Stimulated activated naive CD8-positive, alpha-beta T cell treated with anti-CD3 and anti-CD28 coated beads, Interleukin-15, Interleukin-2, amounts not matched to agents 100 ng/mL and 50 ng/mL, for 24 hours (primary cell): ENCODE measurements at regions not wholly inside any gene's neighbourhood (a gene's known extent, or its start where the extent isn't known, plus 50 kb on each side); places are given as distances from the start of the nearest gene placed in this dataset.

Experiments
- H3K27ac Mint-ChIP-seq: one replicate; pipeline ENCODE4 v1.8.0; 2021; ENCODE audit warnings: mild to moderate bottlenecking, mixed read lengths
- H3K27me3 Mint-ChIP-seq: one replicate; pipeline ENCODE4 v1.8.0; 2021; ENCODE audit warnings: mixed read lengths
- H3K36me3 Mint-ChIP-seq: one replicate; pipeline ENCODE4 v1.8.0; 2021; ENCODE audit warnings: low read depth, mixed read lengths
- H3K4me1 Mint-ChIP-seq: one replicate; pipeline ENCODE4 v1.8.0; 2021; ENCODE audit warnings: low read depth, mixed read lengths
- H3K4me3 Mint-ChIP-seq: one replicate; pipeline ENCODE4 v1.8.0; 2021; ENCODE audit warnings: mild to moderate bottlenecking, mixed read lengths
- H3K9me3 Mint-ChIP-seq: one replicate; pipeline ENCODE4 v1.8.0; 2021; ENCODE audit warnings: mixed read lengths

DNA sequence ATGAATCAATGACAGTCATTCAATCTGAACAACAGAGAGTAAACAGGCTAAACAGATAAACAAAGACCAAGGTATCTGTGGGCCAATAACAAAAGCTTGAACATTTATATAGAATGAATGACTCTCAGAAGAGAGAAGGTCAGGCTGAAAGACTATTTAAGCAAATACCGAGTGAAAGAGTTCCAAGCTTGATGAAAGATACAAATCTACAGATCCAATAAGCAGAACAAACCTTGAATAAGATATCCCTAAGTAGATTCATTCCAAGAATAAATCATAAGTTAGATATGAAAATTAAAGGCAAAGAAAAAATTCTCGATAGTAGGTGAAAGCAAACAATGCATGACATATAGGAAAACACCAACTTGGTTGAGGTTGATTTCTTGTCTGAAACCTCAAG is 376.4 kb upstream of the IGFBP3 start:
- Mint-ChIP-seq H3K36me3 (no peaks in the 10 kb centered on the region), H3K4me1 (no peaks in the 10 kb centered on the region), H3K27ac (no peak overlapping the region), H3K27me3 (no peaks in the 10 kb centered on the region), H3K4me3 (no peak overlapping the region), H3K9me3 (no peaks in the 10 kb centered on the region)

DNA sequence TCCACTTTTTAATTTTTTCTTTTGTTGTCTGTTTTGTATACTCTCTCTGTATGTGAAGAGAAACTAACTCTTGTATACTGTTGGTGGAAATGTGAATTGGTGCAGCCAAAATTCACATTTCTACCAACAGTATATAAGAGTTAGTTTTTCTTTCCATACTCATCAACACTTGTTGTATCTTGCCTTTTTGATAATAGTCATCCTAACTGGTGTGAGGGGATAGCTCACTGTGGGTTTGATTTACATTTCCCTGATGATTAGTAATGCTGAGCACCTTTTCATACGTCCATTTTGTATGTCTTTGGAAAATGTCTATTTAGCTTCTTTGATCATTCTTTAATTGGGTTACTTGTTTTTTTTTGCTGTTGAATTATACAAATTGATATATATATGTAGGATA is 375.5 kb upstream of the IGFBP3 start:
- Mint-ChIP-seq H3K27ac (no peak overlapping the region), H3K4me3 (no peak overlapping the region), H3K27me3 (no peaks in the 10 kb centered on the region), H3K4me1 (no peaks in the 10 kb centered on the region), H3K36me3 (no peaks in the 10 kb centered on the region), H3K9me3 (no peaks in the 10 kb centered on the region)

DNA sequence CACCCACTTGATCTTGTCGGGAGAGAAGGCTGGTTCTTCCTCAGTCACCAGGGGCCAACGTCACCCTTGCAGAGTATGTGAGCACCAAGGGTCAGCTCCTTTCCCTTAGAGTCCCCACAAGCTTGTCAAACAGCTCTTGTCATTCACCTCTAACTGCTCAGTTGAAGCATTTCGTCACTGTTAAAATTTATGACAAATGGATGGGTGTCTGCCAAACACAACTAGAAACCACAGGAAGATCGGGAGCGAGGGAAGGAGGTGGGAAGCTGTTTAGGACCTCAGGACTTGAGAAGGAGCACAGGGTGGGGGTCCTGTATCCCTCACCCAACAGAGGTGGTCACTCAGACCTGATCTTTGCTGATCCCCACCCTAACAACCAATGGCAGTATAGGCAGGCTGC is 373.3 kb upstream of the IGFBP3 start:
- H3K27ac Mint-ChIP-seq: no peak overlapping the region
- no peaks in the 10 kb centered on the region for H3K36me3 Mint-ChIP-seq
- no peaks in the 10 kb centered on the region for H3K4me1 Mint-ChIP-seq
- H3K27me3 Mint-ChIP-seq: no peaks in the 10 kb centered on the region
- H3K9me3 Mint-ChIP-seq: no peaks in the 10 kb centered on the region
- H3K4me3 Mint-ChIP-seq: no peak overlapping the region

DNA sequence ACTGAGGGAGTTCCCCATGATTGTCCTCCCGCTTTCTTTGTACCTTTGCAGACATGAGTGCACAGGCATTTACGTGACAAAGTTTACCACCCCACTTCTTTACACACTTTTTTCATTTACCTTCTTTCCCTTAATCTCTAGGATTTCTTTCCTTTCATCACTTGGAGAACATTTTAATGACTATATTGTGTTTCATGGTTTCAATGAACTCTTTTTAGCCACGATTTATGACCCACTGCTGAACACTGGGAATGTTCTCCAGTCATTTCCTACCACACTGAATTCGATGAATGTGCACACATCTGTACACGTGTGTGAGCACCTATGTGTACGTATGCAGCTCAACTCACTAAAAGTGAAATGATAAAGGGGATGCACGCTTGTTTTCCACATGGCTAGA is 371.7 kb upstream of the IGFBP3 start:
- H3K9me3 Mint-ChIP-seq: no peaks in the 10 kb centered on the region
- no peaks in the 10 kb centered on the region for H3K27me3 Mint-ChIP-seq
- H3K4me3 Mint-ChIP-seq: no peak overlapping the region
- no peak overlapping the region for H3K27ac Mint-ChIP-seq
- no peaks in the 10 kb centered on the region for H3K4me1 Mint-ChIP-seq
- no peaks in the 10 kb centered on the region for H3K36me3 Mint-ChIP-seq

DNA sequence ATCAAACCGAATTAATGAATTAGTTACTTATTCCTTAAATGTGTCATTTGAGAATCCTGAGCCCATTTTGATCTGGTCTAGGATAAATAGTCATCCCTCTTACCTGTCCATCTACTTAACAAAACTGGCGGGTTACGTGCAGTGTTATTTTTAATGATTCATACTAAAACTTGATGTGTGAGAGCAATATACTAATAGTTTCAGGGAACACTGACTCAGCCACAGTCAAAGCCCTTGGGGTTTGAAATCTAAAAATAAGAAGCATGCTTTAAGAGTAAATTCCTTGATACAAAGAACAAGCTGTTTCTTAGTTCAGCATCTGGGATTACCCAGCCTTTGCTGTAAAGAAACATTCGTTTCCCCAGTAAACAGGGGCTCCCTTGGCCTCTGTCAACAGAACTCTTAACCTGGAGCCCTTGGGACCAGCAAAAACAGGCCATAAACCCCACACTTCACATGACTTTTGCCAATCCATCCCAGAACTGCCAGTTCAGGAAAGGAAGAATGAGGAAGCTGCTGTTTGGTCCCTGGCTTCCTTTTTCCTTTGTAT is 370.6 kb upstream of the IGFBP3 start:
- H3K27ac Mint-ChIP-seq: no peak overlapping the region
- H3K36me3 Mint-ChIP-seq: no peaks in the 10 kb centered on the region

DNA sequence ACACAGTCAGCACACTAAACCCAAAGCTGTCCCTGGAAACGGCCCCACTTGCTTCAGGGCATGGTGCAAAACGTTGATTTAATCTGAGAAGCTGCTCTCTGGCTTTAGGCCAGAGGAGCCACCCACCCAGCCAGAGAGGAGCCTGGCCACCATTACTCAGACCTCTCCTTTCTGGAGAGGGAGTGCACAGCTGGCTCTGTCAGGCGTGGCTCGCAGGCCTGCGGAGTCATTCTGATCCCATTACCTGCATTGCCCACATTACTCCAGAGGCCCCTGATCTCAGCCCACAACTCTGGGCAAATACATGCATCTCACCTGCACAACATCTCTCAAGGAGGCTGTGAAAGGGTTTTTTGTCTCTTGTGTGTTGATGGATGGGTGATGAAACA is 370.0 kb upstream of the IGFBP3 start:
- Mint-ChIP-seq H3K4me3 (no peak overlapping the region), H3K27me3 (no peaks in the 10 kb centered on the region), H3K9me3 (no peaks in the 10 kb centered on the region), H3K4me1 (no peaks in the 10 kb centered on the region), H3K27ac (no peak overlapping the region), H3K36me3 (no peaks in the 10 kb centered on the region)

More for the DNA sequence above, 370.6 kb upstream of the IGFBP3 start:
- Mint-ChIP-seq H3K9me3 (no peaks in the 10 kb centered on the region), H3K4me1 (no peaks in the 10 kb centered on the region), H3K27me3 (no peaks in the 10 kb centered on the region), H3K4me3 (no peak overlapping the region)

DNA sequence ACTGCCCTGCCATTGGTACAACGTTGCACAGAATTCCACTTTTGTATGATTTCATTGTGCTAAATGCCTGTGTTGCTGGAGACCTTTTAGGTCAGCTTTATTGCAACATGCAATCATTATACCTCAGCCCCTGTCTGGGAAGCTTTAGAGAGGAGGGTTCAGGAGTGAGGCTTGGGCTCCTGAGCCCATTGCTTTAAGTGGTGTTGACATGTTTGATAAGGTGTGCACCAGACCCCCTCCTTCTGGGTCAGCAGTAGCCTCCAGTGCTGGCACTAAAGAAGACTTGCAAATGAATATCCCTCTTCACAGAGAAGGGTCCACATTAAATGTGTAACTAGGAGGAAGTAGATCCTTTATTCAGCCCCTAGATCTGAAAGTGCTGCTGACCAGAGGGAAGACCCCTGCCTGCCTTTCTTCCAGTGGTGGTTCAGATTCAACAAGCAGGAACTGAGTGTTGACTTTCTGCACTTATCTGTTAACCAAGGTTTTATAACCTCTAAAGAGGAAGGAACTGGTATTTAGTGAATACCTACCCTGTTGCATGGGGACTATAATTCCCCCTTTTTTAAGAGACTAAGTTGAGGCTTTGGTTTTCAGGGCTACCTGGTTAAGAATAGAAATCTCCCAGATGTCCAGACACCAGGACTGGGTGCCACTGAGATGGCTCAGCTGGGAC is 369.4 kb upstream of the IGFBP3 start:
- H3K36me3 Mint-ChIP-seq: no peaks in the 10 kb centered on the region
- H3K9me3 Mint-ChIP-seq: no peaks in the 10 kb centered on the region
- H3K27ac Mint-ChIP-seq: no peak overlapping the region
- H3K4me1 Mint-ChIP-seq: no peaks in the 10 kb centered on the region
- no peak overlapping the region for H3K4me3 Mint-ChIP-seq
- no peaks in the 10 kb centered on the region for H3K27me3 Mint-ChIP-seq

DNA sequence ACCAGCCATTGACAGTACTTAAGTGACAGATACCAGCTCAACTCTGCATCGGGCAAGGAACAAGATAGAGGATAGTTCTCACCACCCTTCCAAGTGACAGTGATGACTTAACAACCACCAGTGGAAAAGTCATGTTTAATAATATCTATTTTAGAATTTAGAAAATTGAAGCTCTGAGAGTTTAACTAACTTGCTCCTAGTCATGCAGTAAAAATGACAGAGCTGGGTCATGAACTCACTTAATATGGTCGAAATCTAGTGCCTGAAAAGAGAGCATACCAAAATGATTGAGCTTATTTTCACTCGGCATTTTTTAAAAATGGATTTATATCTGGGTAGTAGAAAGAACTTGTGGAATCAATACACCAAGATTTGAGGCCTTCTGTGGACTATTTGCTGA is 367.8 kb upstream of the IGFBP3 start:
- no peaks in the 10 kb centered on the region for H3K9me3 Mint-ChIP-seq
- H3K4me3 Mint-ChIP-seq: no peak overlapping the region
- no peaks in the 10 kb centered on the region for H3K36me3 Mint-ChIP-seq
- H3K27ac Mint-ChIP-seq: no peak overlapping the region
- no peaks in the 10 kb centered on the region for H3K4me1 Mint-ChIP-seq
- H3K27me3 Mint-ChIP-seq: no peaks in the 10 kb centered on the region

DNA sequence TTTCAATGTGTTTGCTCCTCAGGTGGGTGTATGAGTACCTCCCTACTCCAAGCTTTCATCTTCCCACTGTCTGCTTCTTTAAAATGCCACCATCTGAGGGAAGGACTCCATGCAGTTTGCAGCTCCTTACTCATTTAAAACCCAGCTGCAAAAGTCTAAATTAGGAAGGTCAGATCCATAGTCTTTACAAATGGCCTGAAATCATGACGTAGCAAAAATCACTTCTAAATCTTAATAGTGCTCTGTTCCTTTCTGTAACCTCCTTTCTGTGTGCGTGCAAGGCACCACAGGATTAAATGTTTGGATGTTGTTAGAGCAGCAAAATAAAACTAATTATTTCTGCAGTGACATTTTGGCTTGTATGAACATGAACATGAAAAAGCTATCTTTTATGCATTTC is 366.9 kb upstream of the IGFBP3 start:
- Mint-ChIP-seq H3K4me1 (no peaks in the 10 kb centered on the region), H3K36me3 (no peaks in the 10 kb centered on the region), H3K4me3 (no peak overlapping the region), H3K27me3 (no peaks in the 10 kb centered on the region), H3K9me3 (no peaks in the 10 kb centered on the region), H3K27ac (no peak overlapping the region)

DNA sequence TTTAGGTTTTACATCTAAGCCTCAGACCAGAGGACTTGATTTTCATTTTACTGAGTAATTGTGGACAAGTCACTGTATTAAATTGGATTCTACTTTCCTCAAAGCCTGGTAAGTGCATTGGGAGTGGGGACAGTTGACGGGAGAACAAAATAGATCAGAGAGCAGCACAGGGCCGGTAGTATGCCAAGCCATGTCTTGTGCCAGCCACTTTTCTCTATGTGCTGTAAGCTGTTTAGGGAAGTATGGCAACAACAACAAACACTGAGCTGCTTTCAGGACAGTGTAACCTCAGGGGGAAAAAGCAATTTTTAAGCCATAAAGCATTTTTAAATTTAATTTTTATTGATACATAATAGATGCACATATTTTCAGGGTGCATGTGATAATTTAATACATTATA is 365.9 kb upstream of the IGFBP3 start:
- Mint-ChIP-seq H3K4me1 (no peaks in the 10 kb centered on the region), H3K9me3 (no peaks in the 10 kb centered on the region), H3K36me3 (no peaks in the 10 kb centered on the region), H3K27ac (no peak overlapping the region), H3K27me3 (no peaks in the 10 kb centered on the region), H3K4me3 (no peak overlapping the region)

DNA sequence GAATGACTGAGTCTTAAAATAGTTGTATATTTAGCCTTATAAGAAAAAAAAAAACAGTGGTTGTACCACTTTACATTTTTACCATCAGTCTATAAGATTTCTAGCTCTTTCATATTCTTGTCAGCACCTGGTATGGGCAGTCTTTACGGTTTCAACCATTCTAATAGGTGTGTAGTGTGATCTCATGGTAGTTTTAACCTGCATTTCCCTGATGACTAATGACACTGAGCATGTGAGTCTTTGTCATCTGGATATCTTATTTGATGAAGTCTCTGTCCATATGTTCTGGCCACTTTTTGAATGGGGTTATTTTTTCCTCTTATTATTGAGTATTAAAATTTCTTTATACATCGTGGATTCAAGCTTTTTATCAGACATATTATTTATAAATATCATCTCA is 365.3 kb upstream of the IGFBP3 start:
- H3K27me3 Mint-ChIP-seq: no peaks in the 10 kb centered on the region
- H3K27ac Mint-ChIP-seq: no peak overlapping the region
- H3K36me3 Mint-ChIP-seq: no peaks in the 10 kb centered on the region
- no peaks in the 10 kb centered on the region for H3K9me3 Mint-ChIP-seq
- H3K4me1 Mint-ChIP-seq: no peaks in the 10 kb centered on the region
- H3K4me3 Mint-ChIP-seq: no peak overlapping the region

DNA sequence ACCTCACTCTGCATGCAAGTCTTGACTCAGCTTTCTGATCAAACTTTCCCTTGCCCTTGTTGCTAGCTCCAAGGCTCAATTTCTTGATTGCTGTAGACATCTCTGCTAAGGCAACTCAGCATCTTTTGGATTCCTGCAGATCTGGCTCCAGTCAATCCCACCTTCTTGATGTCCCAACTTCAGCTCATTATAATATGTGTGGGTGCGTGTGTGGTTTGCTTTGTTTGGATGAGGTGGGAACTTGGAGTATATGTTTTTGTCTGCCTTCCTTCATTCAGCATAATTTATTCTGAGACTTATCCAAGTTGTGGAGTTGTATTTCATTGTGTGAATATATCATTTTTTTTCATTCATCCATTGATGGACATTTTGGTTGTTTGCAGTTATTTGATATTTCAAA is 364.8 kb upstream of the IGFBP3 start:
- no peaks in the 10 kb centered on the region for H3K36me3 Mint-ChIP-seq
- no peaks in the 10 kb centered on the region for H3K27me3 Mint-ChIP-seq
- H3K9me3 Mint-ChIP-seq: no peaks in the 10 kb centered on the region
- no peak overlapping the region for H3K27ac Mint-ChIP-seq
- no peak overlapping the region for H3K4me3 Mint-ChIP-seq
- H3K4me1 Mint-ChIP-seq: no peaks in the 10 kb centered on the region

DNA sequence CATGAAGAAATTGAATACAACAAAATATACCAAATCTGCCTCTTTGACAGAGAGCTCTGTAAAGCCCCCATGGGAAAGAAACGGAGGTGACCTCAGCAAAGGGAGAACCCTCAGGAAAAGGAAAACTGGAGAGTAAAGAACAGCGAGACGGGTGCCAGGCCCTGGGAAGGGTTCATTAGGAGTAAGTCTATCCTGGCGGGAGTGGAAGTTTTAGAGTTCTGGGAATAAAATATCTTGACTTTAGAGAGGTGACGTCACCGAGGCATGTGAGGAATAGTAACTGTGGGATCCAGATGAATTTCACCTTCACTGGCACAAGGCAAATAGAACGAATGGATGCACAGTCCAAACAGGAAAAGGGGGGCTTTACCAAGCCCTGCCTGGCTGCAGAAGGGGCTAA is 362.8 kb upstream of the IGFBP3 start:
- H3K4me3 Mint-ChIP-seq: no peak overlapping the region
- H3K36me3 Mint-ChIP-seq: no peaks in the 10 kb centered on the region
- H3K9me3 Mint-ChIP-seq: no peaks in the 10 kb centered on the region
- no peaks in the 10 kb centered on the region for H3K4me1 Mint-ChIP-seq
- no peak overlapping the region for H3K27ac Mint-ChIP-seq
- H3K27me3 Mint-ChIP-seq: no peaks in the 10 kb centered on the region

DNA sequence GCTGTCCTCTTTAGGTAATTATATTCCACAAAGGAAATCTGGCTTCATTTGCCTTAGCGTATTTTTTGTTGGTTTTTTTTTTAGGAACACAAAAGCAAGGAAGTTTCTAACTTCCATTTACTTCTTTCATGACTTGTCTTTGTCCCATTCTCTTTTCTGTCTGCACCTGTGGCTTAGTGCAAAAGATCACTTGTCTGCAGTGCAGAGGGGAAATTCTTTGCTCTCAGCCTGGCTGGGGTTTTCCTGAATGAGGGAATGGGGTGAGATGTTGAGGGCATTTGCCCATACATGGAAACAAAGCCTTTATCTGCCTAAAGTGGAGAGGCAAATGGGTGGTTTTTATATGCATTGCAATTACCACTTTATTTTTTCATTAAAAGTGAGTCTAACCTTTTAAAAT is 361.1 kb upstream of the IGFBP3 start:
- Mint-ChIP-seq H3K9me3 (no peaks in the 10 kb centered on the region), H3K27ac (no peak overlapping the region), H3K4me1 (no peaks in the 10 kb centered on the region), H3K36me3 (no peaks in the 10 kb centered on the region), H3K27me3 (no peaks in the 10 kb centered on the region), H3K4me3 (no peak overlapping the region)

DNA sequence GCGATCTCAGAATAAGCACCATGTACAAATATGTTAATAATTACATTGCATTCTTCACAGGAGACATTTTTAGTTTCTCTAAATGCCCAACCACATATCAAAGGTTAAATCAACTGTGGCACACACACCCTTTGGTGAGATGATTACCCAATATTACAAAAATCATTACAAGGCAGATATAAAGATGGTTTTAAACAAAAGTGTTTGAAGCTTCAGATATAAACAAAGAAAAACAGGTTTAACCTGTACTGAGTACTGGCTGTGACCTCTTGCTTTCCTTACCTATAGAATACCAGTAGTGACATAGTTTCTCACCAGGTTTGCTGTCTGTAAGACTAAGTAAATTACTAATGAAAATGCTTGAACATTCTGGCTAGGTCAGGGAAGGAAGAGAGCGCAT is 360.0 kb upstream of the IGFBP3 start:
- Mint-ChIP-seq H3K4me3 (no peak overlapping the region), H3K9me3 (no peaks in the 10 kb centered on the region), H3K27me3 (no peaks in the 10 kb centered on the region), H3K27ac (no peak overlapping the region), H3K4me1 (no peaks in the 10 kb centered on the region), H3K36me3 (no peaks in the 10 kb centered on the region)

DNA sequence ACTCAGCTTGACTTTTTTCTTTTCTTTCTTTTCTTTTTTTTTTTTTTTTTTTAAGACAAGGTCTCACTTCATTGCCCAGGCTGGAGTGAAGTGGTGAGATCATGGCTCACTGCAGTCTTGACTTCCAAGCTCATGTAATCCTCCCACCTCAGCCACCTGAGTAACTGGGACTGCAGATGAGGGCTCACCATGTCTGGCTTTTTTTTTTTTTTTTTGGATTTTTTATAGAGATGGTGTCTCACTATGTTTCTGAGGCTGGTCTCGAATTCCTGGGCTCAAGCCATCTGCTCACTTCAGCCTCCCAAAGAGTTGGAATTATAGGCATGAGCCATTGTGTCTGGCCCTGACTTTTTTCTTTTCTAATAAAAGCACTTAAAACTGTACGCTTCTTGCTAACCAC is 358.2 kb upstream of the IGFBP3 start:
- H3K4me1 Mint-ChIP-seq: no peaks in the 10 kb centered on the region
- no peaks in the 10 kb centered on the region for H3K27me3 Mint-ChIP-seq
- H3K36me3 Mint-ChIP-seq: no peaks in the 10 kb centered on the region
- no peak overlapping the region for H3K4me3 Mint-ChIP-seq
- no peaks in the 10 kb centered on the region for H3K9me3 Mint-ChIP-seq
- no peak overlapping the region for H3K27ac Mint-ChIP-seq
